ENCODE measurements at regions not wholly inside any gene's neighbourhood (a gene's known extent, or its start where the extent isn't known, plus 50 kb on each side); places are given as distances from the start of the nearest gene placed in this dataset.

GRCh38 chr4:27886120-27886519 is 1025.5 kb downstream of the STIM2 start:
- H3K27me3 ChIP-seq (ENCODE audit: insufficient read depth, poor library complexity, severe bottlenecking): no peaks in the 10 kb centered on the region
- no peak for DNase-seq (ENCODE audit: low read depth in 1 of 2, low spot score in 1 of 2)
- TF ChIP-seq GABPA (IDR thresholded peaks at IDR 0.05; ENCODE audit: low read depth): no peak
- TF ChIP-seq SPI1 (IDR thresholded peaks at IDR 0.05; ENCODE audit: borderline replicate concordance, low read depth): no peak
- no peak for TF ChIP-seq REST (IDR thresholded peaks at IDR 0.05; ENCODE audit: insufficient replicate concordance, low read depth)
- TF ChIP-seq POLR2AphosphoS5 (IDR thresholded peaks at IDR 0.05; ENCODE audit: low read depth): no peak
- no peak for TF ChIP-seq CTCF (IDR thresholded peaks at IDR 0.05; ENCODE audit: insufficient read depth, low read length)
- H3K4me3 ChIP-seq (replicated peaks; ENCODE audit: insufficient read depth, low read length): no peak overlapping the region
- H3K27ac ChIP-seq (replicated peaks): no peak overlapping the region

- Histone ChIP-seq H3K4me3 (replicated peaks; ENCODE audit: insufficient read depth, low read length) (no peak overlapping the region), H3K27me3 (ENCODE audit: insufficient read depth, poor library complexity, severe bottlenecking) (no peaks in the 10 kb centered on the region), H3K27ac (replicated peaks) (no peak overlapping the region)
- TF ChIP-seq GABPA (IDR thresholded peaks at IDR 0.05; ENCODE audit: low read depth) (no peak), REST (IDR thresholded peaks at IDR 0.05; ENCODE audit: insufficient replicate concordance, low read depth) (no peak), POLR2AphosphoS5 (IDR thresholded peaks at IDR 0.05; ENCODE audit: low read depth) (no peak), CTCF (IDR thresholded peaks at IDR 0.05; ENCODE audit: insufficient read depth, low read length) (no peak), SPI1 (IDR thresholded peaks at IDR 0.05; ENCODE audit: borderline replicate concordance, low read depth) (no peak)
- no peak for DNase-seq (ENCODE audit: low read depth in 1 of 2, low spot score in 1 of 2)
These were observed 1027.0 kb downstream of the STIM2 start for GRCh38 chr4:27887646-27888045.

- Histone ChIP-seq H3K27me3 (ENCODE audit: insufficient read depth, poor library complexity, severe bottlenecking) (no peaks in the 10 kb centered on the region), H3K27ac (replicated peaks) (no peak overlapping the region), H3K4me3 (replicated peaks; ENCODE audit: insufficient read depth, low read length) (no peak overlapping the region)
- no peak for TF ChIP-seq SPI1 (IDR thresholded peaks at IDR 0.05; ENCODE audit: borderline replicate concordance, low read depth)
- no peak for TF ChIP-seq REST (IDR thresholded peaks at IDR 0.05; ENCODE audit: insufficient replicate concordance, low read depth)
- no peak for TF ChIP-seq GABPA (IDR thresholded peaks at IDR 0.05; ENCODE audit: low read depth)
- TF ChIP-seq CTCF (IDR thresholded peaks at IDR 0.05; ENCODE audit: insufficient read depth, low read length): no peak
- no peak for TF ChIP-seq POLR2AphosphoS5 (IDR thresholded peaks at IDR 0.05; ENCODE audit: low read depth)
- no peak for DNase-seq (ENCODE audit: low read depth in 1 of 2, low spot score in 1 of 2)
These were observed 1027.9 kb downstream of the STIM2 start for GRCh38 chr4:27888505-27888904.

Data from HL-60 (cell line).